GM23248 (cell line): ENCODE measurements at regions not wholly inside any gene's neighbourhood (a gene's known extent, or its start where the extent isn't known, plus 50 kb on each side); places are given as distances from the start of the nearest gene placed in this dataset.
"Not testable (repeated sequence)": the region's sequence is repeated elsewhere in the genome, so short reads cannot be mapped to it uniquely, and the experiment has no call there.

Source experiments
- DNase-seq: peaks from one replicate; pipeline ENCODE4 v3.0.0-alpha.2; 2015
- H2AFZ ChIP-seq: fragments of 200-600 bp; sonication (generic); 2 replicates; pipeline ENCODE4 v1.6.1; 2016; ENCODE audit warnings: antibody characterized with exemption
- H3F3A ChIP-seq: fragments of 200-600 bp; sonication (generic); 2 replicates; pipeline ENCODE4 v1.6.1; 2016; ENCODE audit warnings: mild to moderate bottlenecking, antibody characterized with exemption, mixed run types; ENCODE audit not compliant: insufficient read depth
- H3K27ac ChIP-seq: fragments of 200-600 bp; sonication (generic); 2 replicates; pipeline ENCODE4 v1.5.1; 2016; ENCODE audit warnings: mild to moderate bottlenecking
- H3K27me3 ChIP-seq: fragments of 200-600 bp; sonication (generic); replicated peaks from 2 replicates; pipeline ENCODE4 v1.6.1; 2016; ENCODE audit warnings: mild to moderate bottlenecking; ENCODE audit not compliant: insufficient read depth
- H3K36me3 ChIP-seq: fragments of 200-600 bp; sonication (generic); 2 replicates; pipeline ENCODE4 v1.6.1; 2016; ENCODE audit warnings: low read depth, mild to moderate bottlenecking
- H3K4me1 ChIP-seq: fragments of 200-600 bp; sonication (generic); 2 replicates; pipeline ENCODE4 v1.6.1; 2016; ENCODE audit warnings: mild to moderate bottlenecking; ENCODE audit not compliant: insufficient read depth
- H3K4me2 ChIP-seq: fragments of 200-600 bp; sonication (generic); one replicate; pipeline ENCODE4 v1.6.1; 2016; ENCODE audit warnings: mild to moderate bottlenecking; ENCODE audit not compliant: unreplicated experiment
- H3K4me3 ChIP-seq: fragments of 200-600 bp; sonication (generic); 2 replicates; pipeline ENCODE4 v1.5.1; 2016; ENCODE audit warnings: mild to moderate bottlenecking
- H3K79me2 ChIP-seq: fragments of 200-600 bp; sonication (generic); 2 replicates; pipeline ENCODE4 v1.6.1; 2016; ENCODE audit warnings: mild to moderate bottlenecking; ENCODE audit not compliant: insufficient read depth
- H3K9ac ChIP-seq: fragments of 200-600 bp; sonication (generic); 2 replicates; pipeline ENCODE4 v1.6.1; 2016; ENCODE audit warnings: mild to moderate bottlenecking
- H3K9me2 ChIP-seq: fragments of 200-600 bp; sonication (generic); 2 replicates; pipeline ENCODE4 v1.6.1; 2016; ENCODE audit warnings: mixed run types, mild to moderate bottlenecking, moderate library complexity; ENCODE audit not compliant: insufficient read depth
- H3K9me3 ChIP-seq: fragments of 200-600 bp; sonication (generic); one replicate; pipeline ENCODE4 v1.6.1; 2017; ENCODE audit warnings: low read depth
- H4K20me1 ChIP-seq: fragments of 200-600 bp; sonication (generic); 2 replicates; pipeline ENCODE4 v1.6.0; 2016; ENCODE audit not compliant: insufficient read depth
- EZH2 ChIP-seq: fragments of 200-600 bp; sonication (generic); IDR thresholded peaks from 2 replicates; pipeline ENCODE4 v1.6.1; 2018; ENCODE audit warnings: antibody characterized with exemption, mild to moderate bottlenecking; ENCODE audit not compliant: insufficient read depth, poor library complexity, severe bottlenecking
- EZH2phosphoT487 ChIP-seq: fragments of 200-600 bp; sonication (generic); IDR thresholded peaks from 2 replicates; pipeline ENCODE4 v1.6.1; 2018; ENCODE audit warnings: antibody characterized with exemption, moderate library complexity, mild to moderate bottlenecking, low read depth; ENCODE audit not compliant: insufficient read depth
- WGBS, 2 experiments: methylation state at CpG; one replicate each; pipeline ENCODE4 v1.1.6; 2015 to 2017; ENCODE audit warnings: low lambda C conversion rate in 2 of 2, low coverage in 1 of 2; ENCODE audit errors: missing lambda C conversion rate in 2 of 2; 5-methylcytosine and 5-hydroxymethylcytosine counted together
- in situ Hi-C: fragments of 300-500 bp; cut with MboI; formaldehyde crosslinking; loops from 2 replicates; pipeline ENCODE4 v1.15.0; 2020

DNA sequence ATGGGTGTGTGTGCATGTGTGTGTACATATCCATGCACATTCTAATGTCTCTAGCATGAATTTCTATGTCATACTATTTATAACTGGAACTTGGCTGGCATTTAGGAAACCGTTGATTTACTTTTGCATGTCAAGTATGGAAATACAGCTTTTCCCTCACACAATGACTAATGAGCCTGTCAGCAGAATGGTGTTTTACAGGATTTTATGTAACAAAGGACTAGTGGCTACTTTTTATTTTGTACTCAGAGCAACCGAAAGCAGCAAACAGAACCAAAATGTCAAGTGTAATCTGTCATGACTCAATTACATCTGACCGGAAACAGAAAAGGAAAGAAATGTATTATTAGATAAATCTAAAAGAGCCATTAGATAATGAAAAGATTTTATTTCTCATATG lies 1911.5 kb upstream of the AGA start:
- H3K79me2 ChIP-seq, result no peaks in the 10 kb centered on the region
- no peak for DNase-seq
- no peak for TF ChIP-seq EZH2phosphoT487
- TF ChIP-seq EZH2, result no peak
- H4K20me1 ChIP-seq, result no peaks in the 10 kb centered on the region
- H3K27me3 ChIP-seq, result no peaks in the 10 kb centered on the region
- no peaks in the 10 kb centered on the region for H3K36me3 ChIP-seq
- 18 to 35% methylated on average over 3 of the region's 3 CpGs for WGBS, 2 experiments
- H3K27ac ChIP-seq, result no peak overlapping the region
- H3K4me3 ChIP-seq, result no peak overlapping the region
- no peaks in the 10 kb centered on the region for H3K9me3 ChIP-seq
- H3K4me1 ChIP-seq, result no peaks in the 10 kb centered on the region
- H3K9ac ChIP-seq, result no peak overlapping the region
- in situ Hi-C loops, result no loop called here
- H2AFZ ChIP-seq, result no peak overlapping the region
- H3K9me2 ChIP-seq, result no peaks in the 10 kb centered on the region
- H3K4me2 ChIP-seq, result no peak overlapping the region
- H3F3A ChIP-seq, result no peaks in the 10 kb centered on the region

DNA sequence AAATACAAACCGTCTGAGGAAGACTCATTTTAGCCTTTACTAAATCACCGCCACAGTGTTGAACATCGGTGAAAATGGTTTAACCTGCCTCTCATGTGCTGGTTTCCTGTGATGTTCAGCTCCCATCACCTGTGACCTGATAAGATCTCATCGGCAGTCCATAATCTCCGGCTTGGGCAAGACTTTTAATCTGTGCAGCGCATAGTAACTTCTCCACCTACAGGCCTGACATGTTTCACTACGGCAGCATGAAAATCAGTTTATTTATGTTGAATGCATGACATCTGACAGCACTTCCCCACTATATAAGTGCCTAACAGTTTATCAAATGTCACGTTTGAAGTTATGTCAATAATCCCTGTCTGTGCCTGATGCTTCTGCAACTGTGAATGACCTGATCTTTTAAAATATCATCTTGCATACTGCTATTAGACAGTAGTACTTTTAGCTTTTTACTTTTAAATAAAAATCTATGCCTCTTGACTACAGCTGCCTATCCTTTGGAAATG lies 1919.8 kb upstream of the AGA start:
- Histone ChIP-seq H3K27ac (no peak overlapping the region), H3K9ac (no peak overlapping the region), H3K9me2 (no peaks in the 10 kb centered on the region), H4K20me1 (no peaks in the 10 kb centered on the region), H3K4me1 (no peaks in the 10 kb centered on the region), H2AFZ (no peak overlapping the region), H3K9me3 (no peaks in the 10 kb centered on the region), H3F3A (no peaks in the 10 kb centered on the region), H3K4me3 (no peak overlapping the region), H3K36me3 (no peaks in the 10 kb centered on the region), H3K4me2 (no peak overlapping the region), H3K27me3 (no peaks in the 10 kb centered on the region), H3K79me2 (no peaks in the 10 kb centered on the region)
- 29 to 30% methylated on average over 8 of the region's 8 CpGs for WGBS, 2 experiments
- no peak for DNase-seq
- in situ Hi-C loops, result no loop called here
- TF ChIP-seq EZH2phosphoT487, result no peak
- TF ChIP-seq EZH2, result no peak

DNA sequence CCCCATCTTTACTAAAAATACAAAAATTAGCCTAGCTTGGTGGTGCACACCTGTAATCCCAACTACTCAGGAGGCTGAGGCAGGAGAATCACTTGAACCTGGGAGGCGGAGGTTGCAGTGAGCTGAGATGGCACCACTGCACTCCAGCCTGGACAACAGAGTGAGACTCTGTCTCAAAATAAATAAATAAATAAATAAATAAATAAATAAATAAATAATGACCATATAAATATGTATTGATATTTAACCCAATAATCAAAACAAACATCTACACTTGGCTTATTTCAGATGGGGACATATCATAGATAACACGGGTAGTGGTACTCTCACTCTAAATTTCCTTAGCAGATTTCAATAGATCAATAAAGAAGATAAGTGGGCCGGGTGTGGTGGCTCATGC lies 1923.7 kb upstream of the AGA start:
- H3K36me3 ChIP-seq, H2AFZ ChIP-seq, H3F3A ChIP-seq, H3K9me2 ChIP-seq, H3K4me2 ChIP-seq, DNase-seq, H3K9ac ChIP-seq, in situ Hi-C loops, H3K9me3 ChIP-seq, H3K4me3 ChIP-seq, H3K4me1 ChIP-seq, H3K79me2 ChIP-seq, H4K20me1 ChIP-seq, H3K27ac ChIP-seq, H3K27me3 ChIP-seq: not testable (repeated sequence)
- WGBS, 2 experiments, result 35 to 41% methylated on average over 3 of the region's 3 CpGs

DNA sequence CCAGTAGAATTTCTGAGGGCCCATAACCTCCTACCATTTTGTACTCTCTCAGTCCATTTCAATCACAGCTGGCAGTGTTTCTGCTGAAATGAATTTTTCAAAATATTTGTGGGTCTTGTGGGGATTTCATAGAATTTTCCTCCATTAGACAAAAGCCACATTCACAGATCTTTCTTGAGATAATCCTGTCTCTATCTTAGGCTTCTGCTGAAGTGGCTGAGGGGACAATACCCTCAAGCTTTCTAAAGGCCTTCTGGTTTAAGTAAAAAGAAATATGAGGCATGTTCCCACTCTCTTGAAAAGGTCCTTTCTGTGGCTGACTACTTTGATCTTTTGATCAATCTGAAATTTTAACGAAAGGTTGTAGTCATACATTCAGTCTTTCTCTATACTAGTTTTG lies 1930.0 kb upstream of the AGA start:
- Histone ChIP-seq H3K79me2 (no peaks in the 10 kb centered on the region), H3K4me3 (no peak overlapping the region), H3K36me3 (no peaks in the 10 kb centered on the region), H2AFZ (no peak overlapping the region), H3K9ac (no peak overlapping the region), H4K20me1 (no peaks in the 10 kb centered on the region), H3K27me3 (no peaks in the 10 kb centered on the region), H3K27ac (no peak overlapping the region), H3K4me2 (no peak overlapping the region), H3F3A (no peaks in the 10 kb centered on the region), H3K4me1 (no peaks in the 10 kb centered on the region), H3K9me3 (no peaks in the 10 kb centered on the region), H3K9me2 (no peaks in the 10 kb centered on the region)
- in situ Hi-C loops, result no loop called here
- 19 to 23% methylated on average over 1 of the region's 1 CpG for WGBS, 2 experiments
- TF ChIP-seq EZH2phosphoT487 (no peak), EZH2 (no peak)
- DNase-seq, result no peak

DNA sequence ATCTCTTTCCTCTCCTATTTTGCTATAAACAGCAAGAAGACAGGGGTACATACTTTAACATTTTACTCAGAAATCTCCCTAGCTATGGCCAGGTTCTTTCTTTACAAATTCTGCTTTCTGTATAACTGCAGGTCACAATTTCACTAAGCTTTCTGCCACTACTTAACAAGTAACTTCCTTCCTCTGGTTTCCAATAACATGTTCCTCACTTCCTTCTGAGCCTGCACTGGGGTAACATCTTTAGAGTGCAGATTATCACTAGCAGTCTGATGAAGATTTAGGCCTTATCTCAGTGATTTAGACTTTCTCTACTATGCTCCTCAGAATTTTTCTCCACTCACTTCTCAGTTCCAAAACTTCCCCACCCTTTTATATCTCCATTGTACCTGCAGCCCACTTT lies 1930.5 kb upstream of the AGA start:
- Histone ChIP-seq H3K9me2 (no peaks in the 10 kb centered on the region), H4K20me1 (no peaks in the 10 kb centered on the region), H3K4me1 (no peaks in the 10 kb centered on the region), H3F3A (no peaks in the 10 kb centered on the region), H2AFZ (no peak overlapping the region), H3K9ac (no peak overlapping the region), H3K27me3 (no peaks in the 10 kb centered on the region), H3K4me3 (no peak overlapping the region), H3K4me2 (no peak overlapping the region), H3K27ac (no peak overlapping the region), H3K9me3 (no peaks in the 10 kb centered on the region), H3K36me3 (no peaks in the 10 kb centered on the region), H3K79me2 (no peaks in the 10 kb centered on the region)
- in situ Hi-C loops, result no loop called here
- TF ChIP-seq EZH2 (no peak), EZH2phosphoT487 (no peak)
- DNase-seq, result no peak

DNA sequence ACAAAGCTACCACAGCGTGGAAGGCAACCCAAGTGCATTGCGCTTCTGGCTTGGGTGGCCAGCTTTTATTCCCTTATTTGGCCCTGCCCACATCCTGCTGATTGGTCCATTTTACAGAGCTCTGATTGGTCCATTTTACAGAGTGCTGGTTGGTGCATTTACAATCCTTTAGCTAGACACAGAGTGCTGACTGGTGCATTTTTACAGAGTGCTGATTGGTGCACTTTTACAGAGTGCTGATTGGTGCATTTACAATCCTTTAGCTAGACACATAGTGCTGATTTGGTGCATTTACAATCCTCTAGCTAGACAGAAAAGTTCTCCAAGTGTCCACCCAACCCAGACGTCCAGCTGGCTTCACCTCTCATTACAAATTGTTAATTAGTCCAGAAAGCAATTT lies 1936.6 kb upstream of the AGA start:
- 48 to 53% methylated on average over 3 of the region's 3 CpGs for WGBS, 2 experiments
- H3K9me3 ChIP-seq, H4K20me1 ChIP-seq, H3K79me2 ChIP-seq, H3K27ac ChIP-seq, H2AFZ ChIP-seq, in situ Hi-C loops, H3K9ac ChIP-seq, H3K4me2 ChIP-seq, H3K27me3 ChIP-seq, H3K9me2 ChIP-seq, H3F3A ChIP-seq, H3K4me1 ChIP-seq, H3K4me3 ChIP-seq, H3K36me3 ChIP-seq, DNase-seq: not testable (repeated sequence)
